Left lung (tissue), 4 donors: ENCODE measurements at regions not wholly inside any gene's neighbourhood (a gene's known extent, or its start where the extent isn't known, plus 50 kb on each side); places are given as distances from the start of the nearest gene placed in this dataset.
A peak's percentile ranks its signal among the peaks of the same experiment; 100 is the strongest.

Experiments used
- ATAC-seq: fragments of 200-7000 bp; cut with Tn5 transposase; one replicate; pipeline ENCODE4 v1.9.1; 2020; ENCODE audit warnings: moderate library complexity
- DNase-seq, 4 donors: peaks; one replicate each; pipeline ENCODE4 v3.0.0-alpha.2; 2013 to 2020
- H3K27ac ChIP-seq, 2 donors: fragments of 200-600 bp; sonication (generic) in 1 of 2; one replicate each; pipeline versions ENCODE4 v1.5.0 to v1.8.0; 2020 to 2021
- H3K27me3 ChIP-seq, 2 donors: fragments of 200-600 bp; sonication (generic) in 1 of 2; one replicate each; pipeline versions ENCODE4 v1.5.0 to v1.8.0; 2020 to 2021
- H3K36me3 ChIP-seq, 2 donors: fragments of 200-600 bp; sonication (generic) in 1 of 2; one replicate each; pipeline versions ENCODE4 v1.5.0 to v1.8.0; 2020 to 2021
- H3K4me1 ChIP-seq, 2 donors: fragments of 200-600 bp; one replicate each; pipeline ENCODE4 v1.8.0; 2021
- H3K4me3 ChIP-seq, 2 donors: fragments of 200-600 bp; sonication (generic) in 1 of 2; one replicate each; pipeline versions ENCODE4 v1.5.0 to v1.8.0; 2020 to 2021; ENCODE audit warnings: mild to moderate bottlenecking in 1 of 2
- H3K9me3 ChIP-seq, 2 donors: fragments of 200-600 bp; sonication (generic) in 1 of 2; one replicate each; pipeline versions ENCODE4 v1.5.0 to v1.8.0; 2020 to 2021
- CTCF ChIP-seq, 2 donors: fragments of 200-600 bp; sonication (generic) in 1 of 2; IDR thresholded peaks; one replicate each; pipeline versions ENCODE4 v1.5.0 to v1.8.0; 2021; ENCODE audit warnings: antibody characterized with exemption in 2 of 2
- intact Hi-C, 2 donors: fragments of 100-400 bp; cut with DNase I; formaldehyde crosslinking; loops; one replicate each; pipeline versions ENCODE4 v1.11.2 to v1.14.2; 2022
- donor health status: DM: no; HTN: yes; CAD: no.
- donor health status: DM: no; HTN: no; CAD: no.

- Histone ChIP-seq H3K27ac (no peak overlapping the region), H3K36me3 (no peaks in the 10 kb centered on the region), H3K4me3 (no peak overlapping the region), H3K9me3 (no peaks in the 10 kb centered on the region), H3K27me3 (no peaks in the 10 kb centered on the region), H3K4me1 (no peaks in the 10 kb centered on the region)
- DNase-seq (no peak), ATAC-seq (no peak)
- TF ChIP-seq CTCF (IDR thresholded peaks at IDR 0.05) = no peak
- intact Hi-C loops = no loop called here
Measured at GRCh38 chr5:127203818-127204217, 86.8 kb upstream of the MEGF10 start.

- TF ChIP-seq CTCF (IDR thresholded peaks at IDR 0.05) = no peak
- no peaks in the 10 kb centered on the region for H3K9me3 ChIP-seq
- DNase-seq (no peak), ATAC-seq (no peak)
- H3K4me1 ChIP-seq = no peaks in the 10 kb centered on the region
- no peaks in the 10 kb centered on the region for H3K36me3 ChIP-seq
- H3K27me3 ChIP-seq = no peaks in the 10 kb centered on the region
- no peak overlapping the region for H3K4me3 ChIP-seq
- intact Hi-C loops = no loop called here
- no peak overlapping the region for H3K27ac ChIP-seq
Measured at GRCh38 chr5:127205147-127205546, 85.4 kb upstream of the MEGF10 start.

- intact Hi-C loops = no loop called here
- no peak for DNase-seq
- H3K27ac ChIP-seq = no peak overlapping the region
Measured at GRCh38 chr5:127206320-127207113, 84.1 kb upstream of the MEGF10 start.

GRCh38 chr5:127210042-127210441 lies 80.6 kb upstream of the MEGF10 start:
- H3K9me3 ChIP-seq = peaks cover 0 to 2% of the 10 kb centered on the region in 2 donors
- H3K4me1 ChIP-seq = no peaks in the 10 kb centered on the region
- H3K36me3 ChIP-seq = no peaks in the 10 kb centered on the region
- no peak overlapping the region for H3K27ac ChIP-seq
- no peak overlapping the region for H3K4me3 ChIP-seq
- no peak for TF ChIP-seq CTCF (IDR thresholded peaks at IDR 0.05)
- ATAC-seq (no peak), DNase-seq (no peak)
- H3K27me3 ChIP-seq = no peaks in the 10 kb centered on the region
- intact Hi-C loops = no loop called here

More at GRCh38 chr5:127206320-127207113, 84.1 kb upstream of the MEGF10 start:
- no peak for TF ChIP-seq CTCF (IDR thresholded peaks at IDR 0.05)
- H3K36me3 ChIP-seq = no peaks in the 10 kb centered on the region
- H3K9me3 ChIP-seq = no peaks in the 10 kb centered on the region
- ATAC-seq = peak; percentile 36
- H3K27me3 ChIP-seq = no peaks in the 10 kb centered on the region
- H3K4me3 ChIP-seq = no peak overlapping the region
- H3K4me1 ChIP-seq = no peaks in the 10 kb centered on the region

- no peak for TF ChIP-seq CTCF (IDR thresholded peaks at IDR 0.05)
- H3K27ac ChIP-seq = no peak overlapping the region
- H3K4me1 ChIP-seq = no peaks in the 10 kb centered on the region
- DNase-seq (no peak), ATAC-seq (no peak)
- no peak overlapping the region for H3K4me3 ChIP-seq
- peaks cover 0 to 2% of the 10 kb centered on the region in 2 donors for H3K9me3 ChIP-seq
- intact Hi-C loops = no loop called here
- no peaks in the 10 kb centered on the region for H3K36me3 ChIP-seq
- H3K27me3 ChIP-seq = no peaks in the 10 kb centered on the region
Measured at GRCh38 chr5:127213231-127213630, 77.4 kb upstream of the MEGF10 start.
